CD4-positive, alpha-beta T cell (primary cell): ENCODE measurements at regions not wholly inside any gene's neighbourhood (a gene's known extent, or its start where the extent isn't known, plus 50 kb on each side); places are given as distances from the start of the nearest gene placed in this dataset.
"Not testable (repeated sequence)": the region's sequence is repeated elsewhere in the genome, so short reads cannot be mapped to it uniquely, and the experiment has no call there.

Experiments used
- ATAC-seq: fragments of 200-7000 bp; cut with Tn5 transposase; one replicate; pipeline ENCODE4 v1.10.0; 2022; ENCODE audit warnings: mild to moderate bottlenecking; ENCODE audit not compliant: poor library complexity
- CTCF ChIA-PET: fragments of 350-600 bp; sonication (Branson Sonifier 250); formaldehyde crosslinking; loops from one replicate; lab custom pipeline; 2021; ENCODE audit warnings: antibody characterized with exemption, inconsistent platforms; lab: Charles Lee
- POLR2A ChIA-PET: fragments of 350-600 bp; sonication (Branson Sonifier 250); formaldehyde crosslinking; loops from one replicate; lab custom pipeline; 2021; ENCODE audit warnings: antibody characterized with exemption, inconsistent platforms; lab: Charles Lee
- DNase-seq, 14 experiments: peaks; one replicate each; pipeline ENCODE4 v3.0.0-alpha.2; 2013 to 2020; ENCODE audit warnings: mixed read lengths in 2 of 14
- H3K27ac ChIP-seq, 2 donors: one replicate each; pipeline versions ENCODE4 v1.5.1 to v1.7.0; 2013; ENCODE audit warnings: low read length in 2 of 2, low read depth in 1 of 2, mild to moderate bottlenecking in 1 of 2
- H3K27me3 ChIP-seq, 2 experiments: 1 replicate in 1 of 2; 2 replicates in 1 of 2; pipeline versions ENCODE4 v1.6.1 to v1.7.0; 2013; ENCODE audit warnings: low read length in 2 of 2, control low read depth in 1 of 2, mild to moderate bottlenecking in 1 of 2, moderate library complexity in 1 of 2; ENCODE audit not compliant: insufficient read depth in 2 of 2, control insufficient read depth in 1 of 2
- H3K36me3 ChIP-seq: one replicate; pipeline ENCODE4 v1.6.1; 2013; ENCODE audit warnings: low read length, control low read depth; ENCODE audit not compliant: insufficient read depth
- H3K4me1 ChIP-seq: one replicate; pipeline ENCODE4 v1.6.1; 2013; ENCODE audit warnings: low read length, control low read depth; ENCODE audit not compliant: insufficient read depth
- H3K4me3 ChIP-seq: one replicate; pipeline ENCODE4 v1.5.1; 2013; ENCODE audit warnings: mild to moderate bottlenecking, low read length, moderate library complexity
- H3K9me3 ChIP-seq, 2 experiments: 1 replicate in 1 of 2; 2 replicates in 1 of 2; pipeline versions ENCODE4 v1.6.1 to v1.7.0; 2013; ENCODE audit warnings: low read length in 2 of 2, mild to moderate bottlenecking in 2 of 2, control low read depth in 1 of 2, moderate library complexity in 1 of 2; ENCODE audit not compliant: control insufficient read depth in 1 of 2, insufficient read depth in 1 of 2
- H3K27ac Mint-ChIP-seq: one replicate; pipeline ENCODE4 v1.8.0; 2020; ENCODE audit warnings: mixed read lengths
- H3K27me3 Mint-ChIP-seq: one replicate; pipeline ENCODE4 v1.8.0; 2021; ENCODE audit warnings: mixed read lengths
- H3K36me3 Mint-ChIP-seq: one replicate; pipeline ENCODE4 v1.8.0; 2021; ENCODE audit warnings: low read depth, mixed read lengths
- H3K4me1 Mint-ChIP-seq: one replicate; pipeline ENCODE4 v1.8.0; 2021; ENCODE audit warnings: low read depth, mixed read lengths
- H3K4me3 Mint-ChIP-seq: one replicate; pipeline ENCODE4 v1.8.0; 2020; ENCODE audit warnings: mild to moderate bottlenecking, mixed read lengths
- H3K9me3 Mint-ChIP-seq: one replicate; pipeline ENCODE4 v1.8.0; 2020; ENCODE audit warnings: mixed read lengths
- CTCF ChIP-seq: fragments of 200-600 bp; IDR thresholded peaks from one replicate; pipeline ENCODE4 v1.8.0; 2022; ENCODE audit warnings: antibody characterized with exemption, mild to moderate bottlenecking
- intact Hi-C, 2 experiments: fragments of 100-400 bp; cut with DNase I in 1 of 2; cut with micrococcal nuclease in 1 of 2; formaldehyde crosslinking; loops; one replicate each; pipeline versions ENCODE4 v1.15.1 to v1.9.0; 2023 to 2025; cut with DNase I, micrococcal nuclease

GRCh38 chr5:165407352-165407751 lies 1901.9 kb downstream of the MAT2B start:
- Mint-ChIP-seq H3K27me3 (no peaks in the 10 kb centered on the region), H3K27ac (no peak overlapping the region), H3K36me3 (no peaks in the 10 kb centered on the region), H3K4me3 (no peak overlapping the region), H3K9me3 (peaks cover 15% of the 10 kb centered on the region), H3K4me1 (no peaks in the 10 kb centered on the region)
- ChIA-PET POLR2A (no interaction called here), CTCF (interaction anchor here (0.6 kb wide), 1 partner anchor 873 kb away, joined by 4 read pairs; no protein-coding TSS in a partner anchor)
- H3K9me3 ChIP-seq: peaks cover 3 to 5% of the 10 kb centered on the region in 2 experiments
- intact Hi-C loops: no loop called here
- no peaks in the 10 kb centered on the region for H3K36me3 ChIP-seq
- ATAC-seq (no peak), DNase-seq (no peak)
- TF ChIP-seq CTCF: no peak
- H3K4me1 ChIP-seq: no peaks in the 10 kb centered on the region
- no peak overlapping the region for H3K27ac ChIP-seq
- no peak overlapping the region for H3K4me3 ChIP-seq
- no peaks in the 10 kb centered on the region for H3K27me3 ChIP-seq

GRCh38 chr5:165410476-165410875 lies 1905.1 kb downstream of the MAT2B start:
- H3K27me3 ChIP-seq: no peaks in the 10 kb centered on the region
- H3K9me3 ChIP-seq: peaks cover 5 to 7% of the 10 kb centered on the region in 2 experiments
- POLR2A ChIA-PET: no interaction called here
- CTCF ChIA-PET: no interaction called here
- H3K4me3 ChIP-seq: no peak overlapping the region
- no peaks in the 10 kb centered on the region for H3K27me3 Mint-ChIP-seq
- no peaks in the 10 kb centered on the region for H3K4me1 Mint-ChIP-seq
- H3K27ac ChIP-seq: no peak overlapping the region
- intact Hi-C loops: no loop called here
- H3K27ac Mint-ChIP-seq: no peak overlapping the region
- H3K36me3 ChIP-seq: no peaks in the 10 kb centered on the region
- TF ChIP-seq CTCF: no peak
- DNase-seq (no peak), ATAC-seq (no peak)
- H3K9me3 Mint-ChIP-seq: peaks cover 15% of the 10 kb centered on the region
- no peak overlapping the region for H3K4me3 Mint-ChIP-seq
- H3K36me3 Mint-ChIP-seq: no peaks in the 10 kb centered on the region
- H3K4me1 ChIP-seq: no peaks in the 10 kb centered on the region

DNA sequence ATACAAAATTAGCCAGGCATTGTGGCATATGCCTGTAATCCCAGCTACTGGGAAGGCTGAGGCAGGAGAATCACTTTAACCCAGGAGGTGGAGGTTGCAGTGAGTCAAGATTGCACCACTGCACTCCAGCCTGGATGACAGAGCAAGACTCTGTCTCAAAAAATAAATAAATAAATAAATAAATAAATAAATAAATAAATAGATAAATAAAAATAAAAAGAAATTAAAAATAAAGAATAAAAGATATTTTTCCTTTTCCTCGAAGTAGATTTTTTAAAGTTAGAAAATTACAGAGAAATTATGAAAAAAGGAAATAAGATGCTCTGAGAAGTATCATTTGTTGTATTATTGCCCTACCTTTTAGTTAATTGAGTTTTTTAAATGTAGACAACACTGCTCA lies 1906.1 kb downstream of the MAT2B start:
- DNase-seq, CTCF ChIA-PET, H3K4me1 Mint-ChIP-seq, H3K27me3 ChIP-seq, H3K4me1 ChIP-seq, H3K4me3 ChIP-seq, H3K27ac Mint-ChIP-seq, ATAC-seq, H3K36me3 ChIP-seq, H3K9me3 ChIP-seq, intact Hi-C loops, H3K4me3 Mint-ChIP-seq, H3K27me3 Mint-ChIP-seq, POLR2A ChIA-PET, H3K36me3 Mint-ChIP-seq, H3K27ac ChIP-seq: not testable (repeated sequence)
- peaks cover 10% of the 10 kb centered on the region for H3K9me3 Mint-ChIP-seq

- Mint-ChIP-seq H3K9me3 (peaks cover 5% of the 10 kb centered on the region), H3K4me1 (no peaks in the 10 kb centered on the region), H3K36me3 (no peaks in the 10 kb centered on the region), H3K27me3 (no peaks in the 10 kb centered on the region), H3K27ac (no peak overlapping the region), H3K4me3 (no peak overlapping the region)
- Histone ChIP-seq H3K4me3 (no peak overlapping the region), H3K4me1 (no peaks in the 10 kb centered on the region), H3K27me3 (no peaks in the 10 kb centered on the region), H3K9me3 (peaks cover 0 to 6% of the 10 kb centered on the region in 2 experiments), H3K36me3 (no peaks in the 10 kb centered on the region), H3K27ac (no peak overlapping the region)
- ChIA-PET CTCF (no interaction called here), POLR2A (no interaction called here)
- ATAC-seq (no peak), DNase-seq (no peak)
- intact Hi-C loops: no loop called here
- TF ChIP-seq CTCF: no peak
Observed at GRCh38 chr5:165420493-165420892, 1915.1 kb downstream of the MAT2B start.
